Astrocyte (in vitro differentiated cells and primary cell): ENCODE measurements at regions not wholly inside any gene's neighbourhood (a gene's known extent, or its start where the extent isn't known, plus 50 kb on each side); places are given as distances from the start of the nearest gene placed in this dataset.

Experiments
- DNase-seq: peaks from one replicate; pipeline ENCODE4 v3.0.0-alpha.2; 2010; ENCODE audit warnings: low read depth
- FAIRE-seq: peaks from 2 replicates; lab custom pipeline; 2011; peaks lifted over from hg19 to GRCh38; lab: Jason Lieb, UNC
- H2AFZ ChIP-seq: 2 replicates; pipeline ENCODE4 v1.6.0; 2012; ENCODE audit warnings: low read depth, low read length, inconsistent platforms
- H3K27ac ChIP-seq: 2 replicates; pipeline ENCODE4 v1.5.1; 2011; ENCODE audit warnings: low read depth, low read length, inconsistent platforms
- H3K27me3 ChIP-seq: 2 replicates; pipeline ENCODE4 v1.6.0; 2011; ENCODE audit warnings: low read length, inconsistent platforms; ENCODE audit not compliant: insufficient read depth
- H3K36me3 ChIP-seq: 2 replicates; pipeline ENCODE4 v1.5.1; 2011; ENCODE audit warnings: low read length, inconsistent platforms; ENCODE audit not compliant: insufficient read depth
- H3K4me1 ChIP-seq: 2 replicates; pipeline ENCODE4 v1.5.1; 2011; ENCODE audit warnings: low read length, inconsistent platforms; ENCODE audit not compliant: insufficient read depth
- H3K4me2 ChIP-seq: 2 replicates; pipeline ENCODE4 v1.6.0; 2012; ENCODE audit warnings: low read length, inconsistent platforms
- H3K4me3 ChIP-seq: 2 replicates; pipeline ENCODE4 v1.5.1; 2011; ENCODE audit warnings: low read depth, mild to moderate bottlenecking, low read length, inconsistent platforms; ENCODE audit not compliant: insufficient read depth
- H3K79me2 ChIP-seq: 2 replicates; pipeline ENCODE4 v1.6.0; 2012; ENCODE audit warnings: mild to moderate bottlenecking, low read length, inconsistent platforms; ENCODE audit not compliant: insufficient read depth
- H3K9ac ChIP-seq: 2 replicates; pipeline ENCODE4 v1.6.0; 2012; ENCODE audit warnings: mild to moderate bottlenecking, low read length, inconsistent platforms
- H3K9me3 ChIP-seq: 2 replicates; pipeline ENCODE4 v1.5.1; 2012; ENCODE audit warnings: low read depth, mild to moderate bottlenecking, low read length, inconsistent platforms; ENCODE audit not compliant: insufficient read depth
- H4K20me1 ChIP-seq: 2 replicates; pipeline ENCODE4 v1.6.0; 2012; ENCODE audit warnings: low read length, inconsistent platforms; ENCODE audit not compliant: insufficient read depth
- H3K27ac Mint-ChIP-seq: one replicate; pipeline ENCODE4 v1.8.0; 2021; ENCODE audit warnings: mild to moderate bottlenecking, mixed read lengths; ENCODE audit not compliant: unreplicated experiment
- H3K27me3 Mint-ChIP-seq: one replicate; pipeline ENCODE4 v1.8.0; 2021; ENCODE audit warnings: low read depth, mixed read lengths; ENCODE audit not compliant: unreplicated experiment
- H3K36me3 Mint-ChIP-seq: one replicate; pipeline ENCODE4 v1.8.0; 2021; ENCODE audit warnings: low read depth, mixed read lengths; ENCODE audit not compliant: unreplicated experiment
- H3K4me1 Mint-ChIP-seq: one replicate; pipeline ENCODE4 v1.8.0; 2021; ENCODE audit warnings: low read depth, mixed read lengths; ENCODE audit not compliant: unreplicated experiment
- H3K4me3 Mint-ChIP-seq: one replicate; pipeline ENCODE4 v1.8.0; 2021; ENCODE audit warnings: mild to moderate bottlenecking, moderate library complexity, mixed read lengths; ENCODE audit not compliant: unreplicated experiment
- H3K9me3 Mint-ChIP-seq: one replicate; pipeline ENCODE4 v1.8.0; 2021; ENCODE audit warnings: mild to moderate bottlenecking, mixed read lengths; ENCODE audit not compliant: unreplicated experiment
- EZH2 ChIP-seq: IDR thresholded peaks from 2 replicates; pipeline ENCODE4 v1.6.1; 2012; ENCODE audit warnings: mild to moderate bottlenecking, low read length, inconsistent platforms; ENCODE audit not compliant: insufficient read depth
- TF ChIP-seq, protein P1 (sequence below): IDR thresholded peaks from 2 replicates; pipeline ENCODE4 v1.5.1; 2011; ENCODE audit warnings: low read depth, mild to moderate bottlenecking, inconsistent platforms, low read length, moderate library complexity; ENCODE audit not compliant: insufficient read depth

DNA sequence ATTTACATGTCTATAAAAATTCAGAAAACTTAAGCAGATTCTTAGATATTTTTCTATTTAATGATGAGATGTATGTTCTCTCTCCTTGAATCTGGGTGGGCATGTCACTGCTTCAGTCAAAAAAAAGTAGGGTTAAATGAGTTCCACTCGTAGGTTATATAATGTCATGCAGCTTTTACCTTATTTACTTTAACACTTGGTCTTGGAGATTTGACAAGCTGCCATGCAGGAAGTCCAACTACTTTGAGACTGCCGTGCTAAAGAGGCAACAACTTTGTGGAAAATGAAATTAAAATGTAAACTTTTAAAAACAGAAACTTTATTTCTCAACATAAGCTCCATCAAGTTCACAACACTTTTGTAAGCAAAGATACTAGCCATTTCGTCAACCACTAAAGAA is 1336.0 kb upstream of the CDH8 start:
- FAIRE-seq (no peak), DNase-seq (no peak)
- no peak overlapping the region for H3K9ac ChIP-seq
- H4K20me1 ChIP-seq = no peaks in the 10 kb centered on the region
- Mint-ChIP-seq H3K27me3 (no peaks in the 10 kb centered on the region), H3K9me3 (no peaks in the 10 kb centered on the region), H3K36me3 (no peaks in the 10 kb centered on the region), H3K27ac (no peak overlapping the region), H3K4me3 (no peak overlapping the region), H3K4me1 (no peaks in the 10 kb centered on the region)
- TF ChIP-seq EZH2 = no peak
- TF ChIP-seq, protein P1, sequence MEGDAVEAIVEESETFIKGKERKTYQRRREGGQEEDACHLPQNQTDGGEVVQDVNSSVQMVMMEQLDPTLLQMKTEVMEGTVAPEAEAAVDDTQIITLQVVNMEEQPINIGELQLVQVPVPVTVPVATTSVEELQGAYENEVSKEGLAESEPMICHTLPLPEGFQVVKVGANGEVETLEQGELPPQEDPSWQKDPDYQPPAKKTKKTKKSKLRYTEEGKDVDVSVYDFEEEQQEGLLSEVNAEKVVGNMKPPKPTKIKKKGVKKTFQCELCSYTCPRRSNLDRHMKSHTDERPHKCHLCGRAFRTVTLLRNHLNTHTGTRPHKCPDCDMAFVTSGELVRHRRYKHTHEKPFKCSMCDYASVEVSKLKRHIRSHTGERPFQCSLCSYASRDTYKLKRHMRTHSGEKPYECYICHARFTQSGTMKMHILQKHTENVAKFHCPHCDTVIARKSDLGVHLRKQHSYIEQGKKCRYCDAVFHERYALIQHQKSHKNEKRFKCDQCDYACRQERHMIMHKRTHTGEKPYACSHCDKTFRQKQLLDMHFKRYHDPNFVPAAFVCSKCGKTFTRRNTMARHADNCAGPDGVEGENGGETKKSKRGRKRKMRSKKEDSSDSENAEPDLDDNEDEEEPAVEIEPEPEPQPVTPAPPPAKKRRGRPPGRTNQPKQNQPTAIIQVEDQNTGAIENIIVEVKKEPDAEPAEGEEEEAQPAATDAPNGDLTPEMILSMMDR = no peak
- no peak overlapping the region for H2AFZ ChIP-seq
- no peaks in the 10 kb centered on the region for H3K27me3 ChIP-seq
- no peaks in the 10 kb centered on the region for H3K79me2 ChIP-seq
- no peak overlapping the region for H3K4me3 ChIP-seq
- H3K9me3 ChIP-seq = no peaks in the 10 kb centered on the region
- no peaks in the 10 kb centered on the region for H3K36me3 ChIP-seq
- H3K4me1 ChIP-seq = no peaks in the 10 kb centered on the region
- no peak overlapping the region for H3K27ac ChIP-seq
- no peak overlapping the region for H3K4me2 ChIP-seq

DNA sequence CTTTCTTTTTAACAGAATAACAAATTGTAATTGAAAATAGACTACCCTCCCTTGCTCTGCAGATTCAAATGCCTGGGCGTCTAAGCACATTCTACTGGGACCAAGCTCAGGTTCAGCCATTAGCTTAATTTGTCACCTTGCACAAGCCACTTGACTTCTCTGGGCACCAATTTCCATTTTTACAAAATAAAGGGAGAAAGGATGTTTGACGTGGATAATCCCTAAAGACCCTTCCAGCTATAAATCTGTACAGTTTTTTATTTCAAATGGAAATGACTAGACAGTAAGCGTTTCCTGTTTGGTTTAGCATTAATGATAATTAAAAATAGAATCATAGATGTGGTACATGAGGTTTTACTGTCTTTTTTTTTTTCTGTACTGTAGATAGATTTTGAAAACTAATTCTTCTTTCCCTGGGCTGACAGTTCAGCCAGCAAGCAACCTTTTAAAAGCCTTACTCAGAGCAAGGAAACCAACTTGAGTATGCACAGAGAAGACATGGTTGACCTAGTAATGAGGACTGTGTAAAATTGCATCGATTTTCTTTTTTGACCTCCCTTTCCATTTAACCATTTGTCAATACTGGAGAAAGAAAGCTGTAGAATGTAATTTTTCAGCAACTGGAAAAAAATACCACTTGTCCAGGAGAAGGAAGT is 1329.5 kb upstream of the CDH8 start:
- H3K4me1 Mint-ChIP-seq = no peaks in the 10 kb centered on the region
- Histone ChIP-seq H2AFZ (no peak overlapping the region), H3K27me3 (no peaks in the 10 kb centered on the region), H3K9me3 (no peaks in the 10 kb centered on the region), H3K79me2 (no peaks in the 10 kb centered on the region), H3K4me3 (no peak overlapping the region), H4K20me1 (no peaks in the 10 kb centered on the region), H3K9ac (no peak overlapping the region), H3K36me3 (no peaks in the 10 kb centered on the region), H3K27ac (no peak overlapping the region), H3K4me1 (no peaks in the 10 kb centered on the region), H3K4me2 (no peak overlapping the region)
- no peak for TF ChIP-seq EZH2
- TF ChIP-seq, protein P1 = no peak
- FAIRE-seq (no peak), DNase-seq (no peak)
- no peaks in the 10 kb centered on the region for H3K36me3 Mint-ChIP-seq
- H3K9me3 Mint-ChIP-seq = no peaks in the 10 kb centered on the region
- H3K4me3 Mint-ChIP-seq = no peak overlapping the region
- H3K27me3 Mint-ChIP-seq = no peaks in the 10 kb centered on the region
- no peak overlapping the region for H3K27ac Mint-ChIP-seq

DNA sequence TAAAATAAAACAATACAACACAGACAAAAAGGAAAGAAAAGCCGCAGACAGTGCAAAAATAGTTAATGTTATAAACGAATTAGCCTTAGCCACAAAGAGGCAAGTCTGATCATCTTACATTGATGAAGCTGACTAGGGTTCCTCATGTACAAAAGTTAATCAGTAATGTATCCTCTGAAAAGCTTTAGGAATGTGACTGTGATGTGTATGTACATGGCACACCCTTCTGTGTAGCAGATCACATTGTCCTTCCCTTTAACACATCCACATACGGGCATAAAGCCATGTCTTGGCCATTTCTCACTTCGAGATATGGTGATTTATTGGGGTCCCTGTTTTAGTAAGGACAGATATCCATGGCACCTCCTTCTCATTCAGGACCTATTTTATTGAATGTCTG is 1327.5 kb upstream of the CDH8 start:
- FAIRE-seq (no peak), DNase-seq (no peak)
- H3K4me1 ChIP-seq = no peaks in the 10 kb centered on the region
- H3K27me3 ChIP-seq = no peaks in the 10 kb centered on the region
- H3K4me3 Mint-ChIP-seq = no peak overlapping the region
- no peaks in the 10 kb centered on the region for H3K4me1 Mint-ChIP-seq
- no peaks in the 10 kb centered on the region for H3K79me2 ChIP-seq
- H3K36me3 ChIP-seq = no peaks in the 10 kb centered on the region
- TF ChIP-seq, protein P1 = no peak
- no peak for TF ChIP-seq EZH2
- H3K4me3 ChIP-seq = no peak overlapping the region
- no peak overlapping the region for H2AFZ ChIP-seq
- no peaks in the 10 kb centered on the region for H3K9me3 Mint-ChIP-seq
- H3K9me3 ChIP-seq = no peaks in the 10 kb centered on the region
- H3K27me3 Mint-ChIP-seq = no peaks in the 10 kb centered on the region
- no peak overlapping the region for H3K4me2 ChIP-seq
- H3K27ac Mint-ChIP-seq = no peak overlapping the region
- no peak overlapping the region for H3K27ac ChIP-seq
- no peaks in the 10 kb centered on the region for H4K20me1 ChIP-seq
- H3K36me3 Mint-ChIP-seq = no peaks in the 10 kb centered on the region
- no peak overlapping the region for H3K9ac ChIP-seq
